Transverse colon (tissue), 4 donors: ENCODE measurements at regions not wholly inside any gene's neighbourhood (a gene's known extent, or its start where the extent isn't known, plus 50 kb on each side); places are given as distances from the start of the nearest gene placed in this dataset.

ENCODE experiments used
- DNase-seq: peaks from one replicate; pipeline ENCODE4 v3.0.0-alpha.2; 2019
- H3K27ac ChIP-seq, 4 donors: fragments of 200-600 bp; sonication (generic); 2 replicates each; pipeline ENCODE4 v1.5.1; 2016 to 2018; ENCODE audit warnings: inconsistent platforms in 4 of 4
- H3K27me3 ChIP-seq: fragments of 200-600 bp; sonication (generic); 2 replicates; pipeline ENCODE4 v1.5.1; 2017; ENCODE audit warnings: inconsistent platforms
- H3K36me3 ChIP-seq, 4 donors: fragments of 200-600 bp; sonication (generic); 2 replicates each; pipeline ENCODE4 v1.5.1; 2017 to 2019; ENCODE audit warnings: inconsistent platforms in 4 of 4
- H3K4me1 ChIP-seq, 4 donors: fragments of 200-600 bp; sonication (generic); 2 replicates each; pipeline ENCODE4 v1.5.1; 2017 to 2020; ENCODE audit warnings: inconsistent platforms in 4 of 4
- H3K4me3 ChIP-seq, 4 donors: fragments of 200-600 bp; sonication (generic); 1 replicate in 1 of 4; 2 replicates in 3 of 4; pipeline versions ENCODE4 v1.5.1 to v1.6.1; 2017 to 2019; ENCODE audit warnings: inconsistent platforms in 4 of 4
- H3K9me3 ChIP-seq, 2 donors: fragments of 200-600 bp; sonication (generic); 2 replicates each; pipeline ENCODE4 v1.5.1; 2017 to 2019; ENCODE audit warnings: inconsistent platforms in 2 of 2
- EP300 ChIP-seq: sonication (generic); formaldehyde crosslinking; IDR thresholded peaks from one replicate; pipeline ENCODE4 v1.6.1; 2017; ENCODE audit warnings: antibody characterized with exemption, low read depth
- POLR2A ChIP-seq: fragments of 450-650 bp; IDR thresholded peaks from one replicate; pipeline ENCODE4 v1.6.1; 2016; ENCODE audit warnings: antibody characterized with exemption, mild to moderate bottlenecking, moderate library complexity
- POLR2AphosphoS5 ChIP-seq, 3 donors: sonication (generic); formaldehyde crosslinking; IDR thresholded peaks; one replicate each; pipeline ENCODE4 v1.6.1; 2016; ENCODE audit warnings: antibody characterized with exemption in 3 of 3
- WGBS, 2 donors: methylation state at CpG; one replicate each; pipeline ENCODE4 v1.1.5; 2018; ENCODE audit warnings: low coverage in 1 of 2; 5-methylcytosine and 5-hydroxymethylcytosine counted together
- in situ Hi-C, 4 donors: fragments of 200-750 bp; cut with MboI; loops; one replicate each; pipeline versions ENCODE4 v1.15.0 to v1.15.1; 2017; ENCODE audit warnings: low sequenced_read_pairs in 3 of 4, low pct_ligation_motif_present in 1 of 4, low pct_unique_long_range_greater_than_20kb in 1 of 4
- intact Hi-C: fragments of 100-400 bp; cut with DNase I; formaldehyde crosslinking; loops from one replicate; pipeline ENCODE4 v1.15.1; 2023; ENCODE audit warnings: low total_unique reads
- TF ChIP-seq, protein P1 (sequence below), 5 experiments: fragments of 200-600 bp in 3 of 5; fragments of 450-650 bp in 2 of 5; sonication (generic) in 3 of 5; IDR thresholded peaks; 1 replicate in 2 of 5; 2 replicates in 3 of 5; pipeline ENCODE4 v1.5.1; 2016 to 2017; ENCODE audit warnings: antibody characterized with exemption in 5 of 5, inconsistent platforms in 3 of 5, mild to moderate bottlenecking in 2 of 5, moderate library complexity in 1 of 5

DNA sequence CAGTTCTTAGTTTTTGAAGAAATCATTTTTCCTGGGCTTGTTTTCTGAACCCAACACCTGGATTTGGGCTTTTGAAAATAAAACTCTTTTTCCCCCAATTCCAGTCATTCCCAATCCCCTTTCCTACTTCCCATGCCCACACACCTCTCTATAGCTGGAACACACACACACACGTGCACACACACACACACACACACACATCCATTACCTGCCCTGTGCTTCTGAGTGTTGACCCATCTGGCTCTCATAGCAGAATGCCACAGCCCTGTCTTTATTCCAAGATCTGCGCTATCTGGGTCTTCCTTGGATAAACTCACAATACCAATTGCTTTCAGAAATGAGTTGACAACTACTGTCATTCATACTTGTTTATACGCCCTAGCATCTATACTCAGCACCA is 54.9 kb upstream of the C4orf54 start:
- intact Hi-C loops = no loop called here
- H3K4me1 ChIP-seq = no peaks in the 10 kb centered on the region
- TF ChIP-seq, protein P1, sequence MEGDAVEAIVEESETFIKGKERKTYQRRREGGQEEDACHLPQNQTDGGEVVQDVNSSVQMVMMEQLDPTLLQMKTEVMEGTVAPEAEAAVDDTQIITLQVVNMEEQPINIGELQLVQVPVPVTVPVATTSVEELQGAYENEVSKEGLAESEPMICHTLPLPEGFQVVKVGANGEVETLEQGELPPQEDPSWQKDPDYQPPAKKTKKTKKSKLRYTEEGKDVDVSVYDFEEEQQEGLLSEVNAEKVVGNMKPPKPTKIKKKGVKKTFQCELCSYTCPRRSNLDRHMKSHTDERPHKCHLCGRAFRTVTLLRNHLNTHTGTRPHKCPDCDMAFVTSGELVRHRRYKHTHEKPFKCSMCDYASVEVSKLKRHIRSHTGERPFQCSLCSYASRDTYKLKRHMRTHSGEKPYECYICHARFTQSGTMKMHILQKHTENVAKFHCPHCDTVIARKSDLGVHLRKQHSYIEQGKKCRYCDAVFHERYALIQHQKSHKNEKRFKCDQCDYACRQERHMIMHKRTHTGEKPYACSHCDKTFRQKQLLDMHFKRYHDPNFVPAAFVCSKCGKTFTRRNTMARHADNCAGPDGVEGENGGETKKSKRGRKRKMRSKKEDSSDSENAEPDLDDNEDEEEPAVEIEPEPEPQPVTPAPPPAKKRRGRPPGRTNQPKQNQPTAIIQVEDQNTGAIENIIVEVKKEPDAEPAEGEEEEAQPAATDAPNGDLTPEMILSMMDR (IDR thresholded peaks at IDR 0.05) = no peak
- no peak for TF ChIP-seq POLR2AphosphoS5 (IDR thresholded peaks at IDR 0.05)
- no peak for TF ChIP-seq POLR2A
- no peak for TF ChIP-seq EP300
- no peaks in the 10 kb centered on the region for H3K36me3 ChIP-seq
- H3K27me3 ChIP-seq = no peaks in the 10 kb centered on the region
- H3K27ac ChIP-seq = no peak overlapping the region
- H3K9me3 ChIP-seq = no peaks in the 10 kb centered on the region
- no peak for DNase-seq
- in situ Hi-C loops = no loop called here
- WGBS, 2 donors = 80 to 100% methylated on average over 3 of the region's 3 CpGs
- no peak overlapping the region for H3K4me3 ChIP-seq

DNA sequence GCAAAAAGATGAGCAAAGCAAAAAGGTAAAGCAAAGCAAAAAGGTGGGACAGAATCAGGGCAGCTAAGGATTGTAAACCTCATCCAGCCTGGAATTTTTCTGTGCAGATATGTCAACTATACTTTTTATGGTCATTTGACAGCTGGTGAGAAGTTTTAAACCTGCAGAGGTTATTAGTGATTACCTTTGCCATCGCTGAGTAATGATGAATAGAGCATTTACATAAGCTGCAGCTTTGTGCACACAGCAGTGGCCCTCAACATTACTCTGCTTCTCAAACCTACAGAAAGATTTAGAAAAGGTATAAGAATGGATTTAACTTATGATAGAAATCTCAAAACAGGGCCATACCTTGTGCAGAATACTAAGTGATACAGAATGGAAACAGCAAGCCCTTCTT is 54.5 kb upstream of the C4orf54 start:
- WGBS, 2 donors = 60 to 87% methylated on average over 1 of the region's 1 CpG
- H3K27ac ChIP-seq = no peak overlapping the region
- H3K27me3 ChIP-seq = no peaks in the 10 kb centered on the region
- TF ChIP-seq, protein P1 (IDR thresholded peaks at IDR 0.05) = no peak
- TF ChIP-seq POLR2A (no peak), POLR2AphosphoS5 (IDR thresholded peaks at IDR 0.05) (no peak), EP300 (no peak)
- intact Hi-C loops = no loop called here
- DNase-seq = no peak
- H3K36me3 ChIP-seq = no peaks in the 10 kb centered on the region
- no peaks in the 10 kb centered on the region for H3K9me3 ChIP-seq
- no peaks in the 10 kb centered on the region for H3K4me1 ChIP-seq
- in situ Hi-C loops = no loop called here
- no peak overlapping the region for H3K4me3 ChIP-seq

DNA sequence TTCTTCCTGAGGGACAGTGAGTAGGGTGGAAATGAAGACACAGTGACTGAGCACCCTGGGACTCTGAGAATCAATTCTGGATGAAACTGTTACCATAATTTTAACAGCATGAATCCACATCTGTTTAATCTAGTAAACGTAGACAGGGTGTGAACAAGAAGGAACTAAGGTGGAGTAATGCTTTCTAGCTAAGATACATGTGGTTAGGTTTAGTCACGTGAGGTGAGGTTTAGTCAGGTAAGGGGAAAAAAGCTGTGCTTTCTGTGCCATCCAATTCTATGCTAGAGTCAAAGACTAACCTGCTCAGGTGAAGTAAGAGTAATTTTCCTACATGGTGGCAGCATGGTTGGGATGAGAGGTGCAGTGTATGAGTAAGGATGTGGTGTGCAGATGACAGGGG is 54.0 kb upstream of the C4orf54 start:
- DNase-seq = no peak
- intact Hi-C loops (no loop called here), in situ Hi-C loops (no loop called here)
- WGBS, 2 donors = 51 to 66% methylated on average over 2 of the region's 2 CpGs
- no peaks in the 10 kb centered on the region for H3K4me1 ChIP-seq
- H3K36me3 ChIP-seq = no peaks in the 10 kb centered on the region
- H3K27me3 ChIP-seq = no peaks in the 10 kb centered on the region
- no peaks in the 10 kb centered on the region for H3K9me3 ChIP-seq
- H3K27ac ChIP-seq = no peak overlapping the region
- TF ChIP-seq POLR2A = no peak
- TF ChIP-seq, protein P1 (IDR thresholded peaks at IDR 0.05) = no peak
- TF ChIP-seq POLR2AphosphoS5 (IDR thresholded peaks at IDR 0.05) = no peak
- TF ChIP-seq EP300 = no peak
- H3K4me3 ChIP-seq = no peak overlapping the region

DNA sequence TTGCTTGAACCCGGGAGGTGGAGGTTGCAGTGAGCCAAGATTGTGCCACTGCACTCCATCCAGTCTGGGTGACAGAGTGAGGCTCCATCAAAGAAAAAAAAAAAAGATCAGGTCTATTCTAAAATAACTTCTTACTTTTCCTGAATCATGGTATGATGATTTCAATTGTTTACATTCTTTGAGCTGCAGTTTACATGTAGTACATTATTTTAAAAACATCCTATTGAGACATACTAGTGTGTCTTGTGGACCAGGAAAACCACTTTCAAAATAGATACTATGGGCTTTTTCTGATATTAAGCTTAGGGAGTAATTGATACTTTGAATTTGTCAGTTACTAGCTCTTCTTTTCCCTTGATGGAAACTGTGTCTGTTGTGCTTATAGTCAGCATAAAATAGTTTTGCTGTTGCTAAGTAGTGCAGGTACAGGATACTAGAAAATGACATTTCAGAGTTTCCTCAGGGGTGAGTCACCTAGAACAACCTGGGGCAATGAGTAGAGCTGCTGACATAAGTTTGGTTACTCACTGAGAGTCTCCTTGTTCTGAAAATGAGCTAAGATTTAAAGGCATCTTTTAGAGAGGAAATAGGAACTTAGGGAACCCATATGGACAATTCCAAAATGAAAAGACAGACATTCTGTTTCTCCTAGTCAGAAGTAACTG is 53.2 kb upstream of the C4orf54 start:
- in situ Hi-C loops = no loop called here
- WGBS, 2 donors = 79 to 86% methylated on average over 1 of the region's 1 CpG
- H3K27ac ChIP-seq = no peak overlapping the region
- H3K4me3 ChIP-seq = no peak overlapping the region
- H3K9me3 ChIP-seq = no peaks in the 10 kb centered on the region
- no peak for DNase-seq
- intact Hi-C loops = no loop called here
- H3K27me3 ChIP-seq = no peaks in the 10 kb centered on the region
- TF ChIP-seq, protein P1 (IDR thresholded peaks at IDR 0.05) = no peak
- no peaks in the 10 kb centered on the region for H3K36me3 ChIP-seq
- H3K4me1 ChIP-seq = no peaks in the 10 kb centered on the region
